A673 (cell line): ENCODE measurements at regions not wholly inside any gene's neighbourhood (a gene's known extent, or its start where the extent isn't known, plus 50 kb on each side); places are given as distances from the start of the nearest gene placed in this dataset.

ENCODE experiments used
- CTCF ChIP-seq: fragments of 300-800, 200-600 bp; sonication (generic); conservative IDR thresholded peaks from 2 replicates; pipeline ENCODE4 v1.5.1; 2017; ENCODE audit warnings: low read depth, mild to moderate bottlenecking, antibody characterized with exemption, low read length, moderate library complexity, mixed read lengths
- EZH2 ChIP-seq: fragments of 200-600 bp; sonication (generic); IDR thresholded peaks from 2 replicates; pipeline ENCODE4 v1.6.1; 2017; ENCODE audit warnings: borderline replicate concordance, low read depth, mild to moderate bottlenecking, mixed read lengths, antibody characterized with exemption, low read length; ENCODE audit not compliant: poor library complexity, severe bottlenecking

DNA sequence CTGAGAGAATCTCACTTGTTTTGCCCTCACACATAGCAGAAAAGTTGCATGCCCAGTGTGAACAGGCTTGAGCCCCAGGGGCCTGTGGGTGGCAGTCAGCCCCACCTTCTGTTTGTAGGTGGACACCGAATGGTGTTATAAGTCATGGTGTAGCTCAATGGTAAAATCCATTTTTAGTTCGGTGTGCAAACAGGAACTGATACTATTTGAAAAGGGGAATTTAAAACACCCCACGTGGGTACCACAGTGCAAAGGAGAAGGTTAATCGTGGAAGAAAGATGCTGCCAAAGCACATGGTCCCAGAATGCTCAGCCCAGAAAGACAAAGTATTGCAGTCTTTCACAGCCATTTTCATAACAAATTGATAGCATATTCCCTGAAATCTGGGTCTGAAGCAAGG lies 71.8 kb upstream of the GZMB start:
- TF ChIP-seq CTCF (no peak), EZH2 (no peak)
